ENCODE measurements at regions not wholly inside any gene's neighbourhood (a gene's known extent, or its start where the extent isn't known, plus 50 kb on each side); places are given as distances from the start of the nearest gene placed in this dataset.

- H3K9ac ChIP-seq (ENCODE audit: insufficient read depth in 1 of 2, low read depth in 2 of 2, low read length in 2 of 2) = no peak overlapping the region
- ATAC-seq (no peak), FAIRE-seq (no peak), DNase-seq (ENCODE audit: extremely low read depth in 1 of 4, low spot score in 3 of 4) (no peak)
- no peak overlapping the region for H2AFZ ChIP-seq (ENCODE audit: low read depth, low read length)
- no TSS peak for BruUV-seq (replicated peaks)
- ChIA-PET POLR2A (interaction anchor here (0.5 kb wide), 1 partner anchor 18 kb away, joined by 5 read pairs; no protein-coding TSS in a partner anchor), CTCF (ENCODE audit: low intra/inter-chr PET ratio) (no interaction called here)
- intact Hi-C loops (cut with micrococcal nuclease) = no loop called here
- no peaks in the 10 kb centered on the region for H3K9me3 ChIP-seq (replicated peaks; ENCODE audit: control insufficient read depth, insufficient read depth, low read depth, low read length)
- no peaks in the 10 kb centered on the region for H3K36me3 ChIP-seq (ENCODE audit: control insufficient read depth, insufficient read depth, low read length)
- no peaks in the 10 kb centered on the region for H3K79me2 ChIP-seq (ENCODE audit: control insufficient read depth, insufficient read depth, low read length)
- H4K20me1 ChIP-seq (replicated peaks; ENCODE audit: control insufficient read depth, insufficient read depth, low read length) = no peaks in the 10 kb centered on the region
- no peaks in the 10 kb centered on the region for H3K4me1 ChIP-seq (replicated peaks in 1 of 2; ENCODE audit: control insufficient read depth in 2 of 2, insufficient read depth in 2 of 2, low read length in 2 of 2)
- in situ Hi-C loops (cut with MboI) = no loop called here
- H3K27me3 ChIP-seq (ENCODE audit: control insufficient read depth in 2 of 2, insufficient read depth in 2 of 2, low read length in 2 of 2) = no peaks in the 10 kb centered on the region
- no peaks in the 10 kb centered on the region for H3K9me1 ChIP-seq (ENCODE audit: control insufficient read depth, insufficient read depth, low read length)
- H3K27ac ChIP-seq (ENCODE audit: extremely low read depth, low read depth, low read length) = no peak overlapping the region
- H3K4me2 ChIP-seq (ENCODE audit: insufficient read depth, low read length) = no peak overlapping the region
- no peak overlapping the region for H3K4me3 ChIP-seq
- TF ChIP-seq HIVEP1 (CRISPR knock-in tag; IDR thresholded peaks at IDR 0.05) = no peak
- no peak for TF ChIP-seq IRF1 (CRISPR knock-in tag; IDR thresholded peaks at IDR 0.05; ENCODE audit: borderline replicate concordance)
- TF ChIP-seq ZNF740 (CRISPR knock-in tag; IDR thresholded peaks at IDR 0.05) = no peak
- TF ChIP-seq ZNF740 (tag; IDR thresholded peaks at IDR 0.05) = no peak
- no peak for TF ChIP-seq ZBTB11 (CRISPR knock-in tag; IDR thresholded peaks at IDR 0.05)
- no peak for TF ChIP-seq ZKSCAN1 (IDR thresholded peaks at IDR 0.05; ENCODE audit: low read depth, low read length)
- no peak for TF ChIP-seq SMAD2 (IDR thresholded peaks at IDR 0.05; ENCODE audit: low read depth, low read length)
- TF ChIP-seq RBM17 (IDR thresholded peaks at IDR 0.05; ENCODE audit: borderline replicate concordance, low read depth, low read length) = no peak
- TF ChIP-seq HMG20B (CRISPR knock-in tag; IDR thresholded peaks at IDR 0.05) = no peak
- TF ChIP-seq ARID4B (CRISPR knock-in tag; IDR thresholded peaks at IDR 0.05) = no peak
- TF ChIP-seq HDAC8 (tag; IDR thresholded peaks at IDR 0.05) = no peak
- TF ChIP-seq SIX5 (IDR thresholded peaks at IDR 0.05; ENCODE audit: borderline replicate concordance in 1 of 2, insufficient read depth in 1 of 2, low read depth in 1 of 2, low read length in 2 of 2) = no peak
Measured at GRCh38 chr10:44668336-44668735, 242.8 kb upstream of the TMEM72 start.

Measured in K562 (cell line).